Limb (tissue), 2 donors: ENCODE measurements at regions not wholly inside any gene's neighbourhood (a gene's known extent, or its start where the extent isn't known, plus 50 kb on each side); places are given as distances from the start of the nearest gene placed in this dataset.
"Not testable (repeated sequence)": the region's sequence is repeated elsewhere in the genome, so short reads cannot be mapped to it uniquely, and the experiment has no call there.

Source experiments
- DNase-seq, 2 donors: peaks; one replicate each; pipeline ENCODE4 v3.0.0-alpha.2; 2016; ENCODE audit errors: extremely low spot score in 2 of 2

DNA sequence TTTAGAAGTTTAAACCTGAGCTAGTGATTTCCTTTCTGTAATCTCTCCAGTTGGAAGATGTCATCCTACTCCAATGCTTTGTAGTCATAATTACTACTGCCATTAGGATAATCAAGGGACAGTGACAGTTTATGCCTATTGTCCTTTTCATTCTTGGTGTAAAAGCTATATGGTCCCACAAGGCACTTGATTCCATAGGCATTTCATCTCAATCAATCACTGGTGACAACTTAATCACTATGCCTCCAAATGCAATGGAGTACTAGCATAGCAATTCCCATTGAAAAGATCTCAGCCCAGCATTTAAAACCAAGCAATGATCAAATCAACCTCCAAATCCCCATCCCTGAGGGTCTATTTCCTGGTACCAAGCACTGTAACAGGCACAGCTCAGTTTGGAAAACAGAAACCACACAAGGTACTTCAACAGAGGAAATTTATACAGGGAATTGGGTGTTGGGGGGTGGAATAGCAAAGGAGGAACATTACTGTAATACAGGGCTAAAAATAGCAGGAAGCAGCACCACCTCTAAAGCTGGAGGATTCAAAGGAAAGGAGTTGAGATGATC, 51.0 kb downstream of the FHIP2A start:
- no peak for DNase-seq

DNA sequence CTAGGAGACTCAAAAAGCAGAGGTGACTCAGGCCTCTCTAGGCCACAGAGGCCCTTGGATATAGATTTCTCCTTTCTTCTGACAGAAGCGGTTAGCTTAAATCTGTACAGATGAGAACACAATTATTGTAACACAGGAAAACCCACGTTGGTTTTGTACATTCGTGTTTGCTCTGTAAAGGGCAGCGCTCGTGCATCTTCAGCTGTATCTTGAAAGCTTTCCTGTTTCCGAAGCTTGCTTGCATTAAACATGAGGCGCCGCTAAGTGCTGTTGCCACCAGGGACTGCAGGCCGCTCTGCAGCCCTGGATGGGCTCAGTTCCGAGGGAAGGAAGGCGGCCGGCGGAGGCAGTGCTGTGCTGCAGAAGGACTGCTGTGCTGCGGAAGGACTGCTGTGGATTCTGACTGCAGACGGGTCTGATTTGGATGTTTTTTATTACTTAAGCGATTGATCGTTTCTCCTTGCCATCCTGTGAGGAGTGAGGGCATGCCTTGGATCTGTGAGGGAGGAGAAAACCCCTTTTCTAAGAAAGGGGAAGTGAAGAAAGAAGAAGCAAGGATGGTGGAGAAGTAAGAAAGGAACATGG, 53.3 kb downstream of the FHIP2A start:
- peak in 1 of 2 donors; percentile 66 for DNase-seq

DNA sequence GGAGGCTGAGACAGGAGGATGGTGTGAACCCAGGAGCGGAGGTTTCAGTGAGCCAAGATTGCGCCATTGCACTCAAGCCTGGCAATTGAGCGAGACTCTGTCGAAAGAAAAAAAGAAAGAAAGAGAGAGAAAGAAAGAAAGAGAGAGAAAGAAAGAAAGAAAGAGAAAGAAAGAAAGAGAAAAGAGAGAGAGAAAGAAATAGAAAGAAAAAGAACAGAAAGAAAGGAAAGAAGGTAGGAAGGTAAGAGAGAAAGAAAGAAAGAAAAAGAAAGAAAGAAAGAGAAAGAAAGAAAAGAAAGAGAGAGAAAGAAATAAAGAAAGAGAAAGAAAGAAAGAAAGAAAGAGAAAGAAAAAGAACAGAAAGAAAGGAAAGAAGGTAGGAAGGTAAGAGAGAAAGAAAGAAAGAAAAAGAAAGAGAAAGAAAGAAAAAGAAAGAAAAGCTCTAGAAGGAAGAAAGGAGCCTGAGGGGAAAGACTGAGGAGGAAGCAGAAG, 54.1 kb downstream of the FHIP2A start:
- DNase-seq, result not testable (repeated sequence)

DNA sequence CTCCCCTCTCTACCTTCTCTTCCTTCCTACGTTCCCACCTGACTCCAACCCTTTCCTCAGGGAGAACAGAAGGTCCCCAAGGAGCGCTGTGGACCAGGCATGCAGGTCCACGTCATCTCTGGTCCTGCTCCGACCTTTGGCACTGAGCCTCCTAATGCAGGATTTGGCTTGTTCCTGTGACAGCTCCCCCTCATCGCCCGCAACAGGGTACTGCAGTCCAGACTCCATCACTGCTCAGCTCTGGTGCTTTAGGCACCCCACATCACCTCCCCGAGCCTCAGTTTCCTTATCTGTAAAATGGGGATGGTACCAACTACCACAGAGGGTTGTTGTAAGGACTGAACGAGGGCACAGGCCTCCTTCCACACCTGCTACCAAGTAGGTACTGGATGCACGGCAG, 54.6 kb downstream of the FHIP2A start:
- no peak for DNase-seq

DNA sequence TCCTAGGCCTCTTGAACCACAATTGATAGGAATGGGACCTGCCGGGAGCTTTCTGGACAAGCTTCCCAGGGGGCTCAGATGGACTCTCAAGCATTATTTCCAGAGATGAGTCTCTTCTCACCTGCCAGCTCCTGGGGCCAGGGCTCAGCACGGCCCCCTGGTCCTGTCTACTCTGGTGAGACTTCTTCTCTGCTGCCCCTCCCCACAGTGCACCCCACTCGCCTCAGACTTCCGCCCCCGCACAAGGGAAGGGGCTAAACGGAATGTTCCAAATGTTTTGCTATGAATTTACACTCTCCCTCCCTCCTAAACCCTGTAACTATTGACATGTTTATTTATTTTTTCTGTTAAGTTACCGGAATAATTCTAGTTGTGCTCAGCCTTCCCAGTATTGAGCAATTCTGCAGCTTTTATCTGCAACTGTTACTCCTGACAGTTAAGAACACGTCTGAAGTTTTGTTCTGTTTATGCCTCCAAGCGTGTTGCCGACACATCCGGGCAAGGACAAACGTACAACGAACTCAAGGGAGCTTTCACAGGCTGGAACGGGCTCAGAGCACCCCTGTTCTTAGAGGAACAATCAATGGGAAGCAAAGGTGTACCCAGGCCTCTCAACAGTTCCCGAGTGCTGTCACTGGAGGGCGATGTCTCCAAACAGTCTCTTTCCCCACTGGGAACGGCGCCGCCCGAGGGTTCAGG, 55.2 kb downstream of the FHIP2A start:
- DNase-seq, result peak in 1 of 2 donors; percentile 77

DNA sequence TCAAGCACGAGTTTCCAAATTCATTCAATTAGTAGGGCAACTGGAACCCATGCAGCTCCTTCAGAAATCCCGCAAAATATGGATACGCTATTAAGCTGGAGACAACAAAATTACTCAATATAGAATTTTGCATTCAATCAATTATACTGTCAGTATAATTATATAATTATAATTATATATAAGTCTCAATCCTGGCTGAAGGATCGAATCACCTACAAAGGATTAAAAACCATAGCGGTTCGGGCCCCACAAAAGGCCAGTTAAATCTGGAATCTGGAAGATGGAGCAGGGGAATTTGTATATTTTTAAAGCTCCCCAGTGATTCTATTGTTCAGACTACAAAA, 55.7 kb downstream of the FHIP2A start:
- DNase-seq, result no peak

DNA sequence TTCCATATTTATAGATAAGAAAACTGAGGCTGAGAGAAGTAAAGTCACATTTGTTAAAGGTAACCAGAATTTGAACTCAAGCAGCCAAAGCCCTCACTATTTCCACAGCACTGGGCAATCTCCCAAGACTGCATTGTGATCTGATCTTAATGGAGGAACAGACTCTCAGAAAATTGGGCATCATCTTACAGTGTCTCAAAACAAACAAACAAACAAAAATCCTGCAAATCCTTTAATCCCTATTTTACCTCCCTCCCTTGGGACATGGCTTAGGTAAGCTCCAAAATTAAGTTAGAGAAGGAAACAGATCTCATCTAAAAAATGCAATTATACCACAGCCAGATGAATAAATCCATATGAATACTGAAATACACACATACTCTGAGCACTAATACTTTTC, 57.5 kb downstream of the FHIP2A start:
- DNase-seq, result no peak

DNA sequence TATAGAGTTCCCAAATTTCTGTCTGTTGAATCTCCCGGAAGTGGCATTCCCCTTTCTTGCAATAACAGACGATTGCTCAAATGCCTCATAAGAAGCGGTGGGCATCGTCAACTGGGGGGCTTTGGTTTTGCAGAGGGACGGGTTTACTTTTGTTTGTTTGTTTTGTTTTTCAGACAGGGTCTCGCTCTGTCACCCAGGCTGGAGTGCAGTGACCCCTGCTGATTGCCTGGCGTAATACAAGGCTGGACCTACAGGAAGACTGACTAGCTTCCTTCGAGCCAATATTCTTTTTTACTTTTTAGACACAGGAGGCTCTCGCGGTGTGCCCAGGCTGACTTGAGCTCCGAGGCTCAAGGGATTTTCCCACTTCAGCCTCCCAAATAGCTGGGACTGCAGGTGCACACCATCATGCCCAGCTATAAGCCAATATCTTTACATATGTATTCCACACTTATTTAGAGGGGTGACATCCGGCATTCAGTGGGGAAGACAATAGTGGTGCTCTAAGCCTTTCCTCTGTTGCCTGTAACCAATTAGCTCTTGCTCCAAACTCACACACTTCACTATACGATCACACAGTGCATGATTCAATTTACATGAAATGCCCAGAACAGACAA, 58.1 kb downstream of the FHIP2A start:
- no peak for DNase-seq

DNA sequence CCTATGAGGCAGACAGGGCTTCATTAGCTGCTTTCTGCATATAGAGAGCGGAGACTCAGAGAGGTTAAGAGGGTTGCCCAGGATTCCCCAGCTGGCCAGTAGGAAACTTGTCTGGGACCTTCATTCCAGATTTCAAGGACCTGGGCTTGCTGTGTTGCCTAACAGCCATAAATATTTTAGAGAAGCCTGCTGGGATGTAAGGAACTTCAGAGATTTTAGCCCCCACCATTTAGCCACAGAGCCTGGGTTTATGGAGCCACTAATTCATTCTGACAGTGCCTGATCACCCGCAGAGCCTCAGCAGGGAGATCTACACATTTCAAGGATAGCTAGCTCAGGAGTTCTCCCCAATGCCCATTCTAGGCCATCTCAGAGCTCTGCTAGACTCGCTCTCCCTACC, 56.6 kb upstream of the TRUB1 start:
- no peak for DNase-seq

DNA sequence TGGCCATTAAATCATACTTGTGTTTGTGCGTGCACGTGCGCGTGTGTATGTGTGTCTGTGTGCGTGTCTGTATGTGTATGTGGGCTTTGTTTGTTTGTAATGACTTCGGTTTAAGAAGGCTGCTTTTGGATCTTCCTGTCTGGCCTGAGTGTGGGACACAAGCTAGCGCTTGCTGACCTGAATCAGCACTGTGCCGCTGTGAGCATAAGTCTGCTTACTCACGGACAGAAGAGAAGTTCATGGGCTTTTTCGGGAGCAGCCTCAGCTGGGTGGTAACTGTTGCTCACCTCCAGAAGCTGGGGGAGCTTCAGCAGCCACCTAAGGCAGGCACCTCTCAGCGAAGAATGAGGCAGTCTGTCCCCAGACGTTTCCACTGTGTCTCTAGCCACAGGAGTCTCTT, 56.1 kb upstream of the TRUB1 start:
- DNase-seq, result no peak

DNA sequence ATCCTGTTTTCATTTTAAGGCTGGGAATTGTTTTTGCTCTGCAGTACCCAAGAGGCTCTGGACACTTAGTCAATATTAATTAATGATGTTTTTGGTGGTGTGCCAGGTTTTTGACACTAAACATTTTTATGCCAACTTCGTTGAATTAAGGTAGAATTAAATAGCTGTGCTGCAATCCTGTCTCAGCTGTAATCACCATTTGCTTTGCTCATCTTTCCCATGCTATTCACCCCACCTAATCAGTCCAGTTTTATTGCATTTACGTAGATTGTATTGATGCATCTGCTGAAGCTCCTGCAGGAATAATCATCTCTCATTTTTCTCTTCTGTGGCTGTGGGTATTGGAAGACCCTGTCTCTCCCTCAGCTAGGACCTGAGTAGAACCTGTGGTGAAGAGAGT, 52.6 kb upstream of the TRUB1 start:
- DNase-seq, result no peak
